ENCODE measurements at regions not wholly inside any gene's neighbourhood (a gene's known extent, or its start where the extent isn't known, plus 50 kb on each side); places are given as distances from the start of the nearest gene placed in this dataset.

- TF ChIP-seq HMGXB4 (CRISPR knock-in tag; IDR thresholded peaks at IDR 0.05; ENCODE audit: borderline replicate concordance) (no peak), NR3C1 (IDR thresholded peaks at IDR 0.05) (no peak), CTCF (IDR thresholded peaks at IDR 0.05) (no peak), CHD4 (IDR thresholded peaks at IDR 0.05; ENCODE audit: borderline replicate concordance) (no peak), HDAC2 (IDR thresholded peaks at IDR 0.05) (no peak), REST (IDR thresholded peaks at IDR 0.05) (no peak), EP300 (IDR thresholded peaks at IDR 0.05) (no peak)
Observed at GRCh38 chrX:128818690-128819089, 704.6 kb downstream of the SMARCA1 start.

All from A549 (cell line).